Kidney (tissue), 13 donors: ENCODE measurements at regions not wholly inside any gene's neighbourhood (a gene's known extent, or its start where the extent isn't known, plus 50 kb on each side); places are given as distances from the start of the nearest gene placed in this dataset.

Source experiments
- DNase-seq, 5 donors: peaks; one replicate each; pipeline ENCODE4 v3.0.0-alpha.2; 2013 to 2020
- FAIRE-seq: peaks from 2 replicates; lab custom pipeline; 2012; peaks lifted over from hg19 to GRCh38; lab: Jason Lieb, UNC
- H3K27ac ChIP-seq, 2 donors: one replicate each; pipeline ENCODE4 v1.7.0; 2013; ENCODE audit warnings: low read depth in 2 of 2, low read length in 2 of 2, inconsistent platforms in 1 of 2
- H3K27me3 ChIP-seq: one replicate; pipeline ENCODE4 v1.7.1; 2013; ENCODE audit warnings: low read length, inconsistent platforms; ENCODE audit not compliant: control insufficient read depth, insufficient read depth
- H3K36me3 ChIP-seq, 3 donors: one replicate each; pipeline versions ENCODE4 v1.7.0 to v1.7.1; 2013; ENCODE audit warnings: low read length in 3 of 3, control low read depth in 1 of 3, inconsistent platforms in 1 of 3; ENCODE audit not compliant: insufficient read depth in 3 of 3, control insufficient read depth in 2 of 3
- H3K4me1 ChIP-seq, 3 donors: one replicate each; pipeline versions ENCODE4 v1.7.0 to v1.7.1; 2013; ENCODE audit warnings: low read length in 3 of 3, inconsistent platforms in 1 of 3, low read depth in 1 of 3; ENCODE audit not compliant: control insufficient read depth in 2 of 3, insufficient read depth in 2 of 3
- H3K4me3 ChIP-seq, 3 donors: one replicate each; pipeline versions ENCODE4 v1.7.0 to v1.8.1; 2013; ENCODE audit warnings: low read length in 3 of 3, control low read depth in 1 of 3, inconsistent platforms in 1 of 3
- H3K9ac ChIP-seq, 3 donors: one replicate each; pipeline versions ENCODE4 v1.7.0 to v1.7.1; 2013; ENCODE audit warnings: low read length in 3 of 3, control low read depth in 1 of 3, inconsistent platforms in 1 of 3
- H3K9me3 ChIP-seq, 3 donors: one replicate each; pipeline versions ENCODE4 v1.7.0 to v1.7.1; 2013; ENCODE audit warnings: low read length in 3 of 3, control low read depth in 1 of 3, inconsistent platforms in 1 of 3; ENCODE audit not compliant: control insufficient read depth in 2 of 3, insufficient read depth in 1 of 3
- intact Hi-C: fragments of 100-400 bp; cut with DNase I; formaldehyde crosslinking; loops from one replicate; pipeline ENCODE4 v1.11.1; 2022
- TF ChIP-seq, protein P1 (sequence below): IDR thresholded peaks from 3 replicates; pipeline ENCODE4 v1.5.1; 2012; ENCODE audit warnings: mild to moderate bottlenecking, moderate library complexity, borderline replicate concordance; ENCODE audit not compliant: insufficient read depth; ENCODE audit errors: extremely low read depth
- donor health status: control.
- donor health status: control.
- donor health status: control.
- donor health status: control.
- donor health status: control.
- donor health status: DM: yes; HTN: yes; CAD: no.
- donor health status: Normal renal cell carcinoma (clear cell type).

DNA sequence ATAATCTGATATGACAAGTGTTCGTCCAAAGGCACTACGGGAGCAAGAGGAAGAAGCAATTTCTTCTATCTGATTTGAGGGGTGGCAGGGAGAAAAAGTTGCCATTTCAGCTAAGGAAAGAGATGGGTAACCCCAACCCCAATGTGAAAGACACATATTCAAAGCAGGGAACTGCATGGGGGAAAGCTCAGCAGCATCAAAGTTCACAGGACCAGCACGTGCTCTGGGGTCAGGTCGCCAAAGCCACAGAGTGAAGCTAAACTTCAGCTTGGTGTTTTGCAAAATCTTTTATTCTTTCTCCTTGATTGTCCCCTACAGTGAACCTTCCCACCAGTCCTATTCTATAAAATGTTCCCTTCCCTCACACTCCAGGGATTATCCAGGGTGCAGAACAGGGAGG, 112.8 kb upstream of the PPP2R2D start:
- Histone ChIP-seq H3K4me3 (no peak overlapping the region), H3K9me3 (no peaks in the 10 kb centered on the region), H3K27ac (no peak overlapping the region), H3K4me1 (no peaks in the 10 kb centered on the region), H3K36me3 (no peaks in the 10 kb centered on the region), H3K27me3 (no peaks in the 10 kb centered on the region), H3K9ac (no peak overlapping the region)
- peak in 1 of 5 donors; percentile 16 for DNase-seq
- TF ChIP-seq, protein P1, sequence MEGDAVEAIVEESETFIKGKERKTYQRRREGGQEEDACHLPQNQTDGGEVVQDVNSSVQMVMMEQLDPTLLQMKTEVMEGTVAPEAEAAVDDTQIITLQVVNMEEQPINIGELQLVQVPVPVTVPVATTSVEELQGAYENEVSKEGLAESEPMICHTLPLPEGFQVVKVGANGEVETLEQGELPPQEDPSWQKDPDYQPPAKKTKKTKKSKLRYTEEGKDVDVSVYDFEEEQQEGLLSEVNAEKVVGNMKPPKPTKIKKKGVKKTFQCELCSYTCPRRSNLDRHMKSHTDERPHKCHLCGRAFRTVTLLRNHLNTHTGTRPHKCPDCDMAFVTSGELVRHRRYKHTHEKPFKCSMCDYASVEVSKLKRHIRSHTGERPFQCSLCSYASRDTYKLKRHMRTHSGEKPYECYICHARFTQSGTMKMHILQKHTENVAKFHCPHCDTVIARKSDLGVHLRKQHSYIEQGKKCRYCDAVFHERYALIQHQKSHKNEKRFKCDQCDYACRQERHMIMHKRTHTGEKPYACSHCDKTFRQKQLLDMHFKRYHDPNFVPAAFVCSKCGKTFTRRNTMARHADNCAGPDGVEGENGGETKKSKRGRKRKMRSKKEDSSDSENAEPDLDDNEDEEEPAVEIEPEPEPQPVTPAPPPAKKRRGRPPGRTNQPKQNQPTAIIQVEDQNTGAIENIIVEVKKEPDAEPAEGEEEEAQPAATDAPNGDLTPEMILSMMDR, result no peak
- intact Hi-C loops, result no loop called here
- no peak for FAIRE-seq

- peak in 2 of 5 donors; percentile 8 to 33 for DNase-seq
- no peak overlapping the region for H3K27ac ChIP-seq
- intact Hi-C loops, result no loop called here
- TF ChIP-seq, protein P1, result no peak
- no peaks in the 10 kb centered on the region for H3K9me3 ChIP-seq
- H3K4me3 ChIP-seq, result no peak overlapping the region
- H3K4me1 ChIP-seq, result no peaks in the 10 kb centered on the region
- no peaks in the 10 kb centered on the region for H3K36me3 ChIP-seq
- no peak overlapping the region for H3K9ac ChIP-seq
- FAIRE-seq, result no peak
- H3K27me3 ChIP-seq, result no peaks in the 10 kb centered on the region
These were observed 112.4 kb upstream of the PPP2R2D start for GRCh38 chr10:131788386-131788785.

- H3K4me1 ChIP-seq, result no peaks in the 10 kb centered on the region
- no peak overlapping the region for H3K4me3 ChIP-seq
- TF ChIP-seq, protein P1, result no peak
- FAIRE-seq (no peak), DNase-seq (peak in 2 of 5 donors; percentile 26 to 53)
- H3K27me3 ChIP-seq, result no peaks in the 10 kb centered on the region
- no peaks in the 10 kb centered on the region for H3K36me3 ChIP-seq
- H3K9ac ChIP-seq, result no peak overlapping the region
- H3K9me3 ChIP-seq, result no peaks in the 10 kb centered on the region
- intact Hi-C loops, result no loop called here
- H3K27ac ChIP-seq, result no peak overlapping the region
These were observed 111.3 kb upstream of the PPP2R2D start for GRCh38 chr10:131789516-131789915.

DNA sequence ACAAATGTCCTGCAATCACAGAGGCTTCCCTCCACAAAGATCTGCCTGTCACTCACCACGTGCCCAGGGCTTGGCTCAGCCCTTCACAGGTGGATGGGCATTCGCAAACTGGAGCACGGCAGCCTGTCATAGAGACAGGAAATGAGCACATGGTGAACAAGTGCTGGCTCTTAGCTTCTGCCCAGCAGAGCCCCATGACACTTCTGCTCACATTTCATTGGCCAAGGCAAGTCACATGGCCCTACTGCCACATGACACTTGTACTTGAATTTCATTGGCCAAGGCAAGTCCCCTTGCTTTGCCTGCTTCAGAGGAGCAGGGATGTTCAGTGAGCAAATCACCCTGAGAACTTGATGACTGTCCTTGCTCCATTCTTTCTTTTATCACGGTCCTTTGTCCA, 110.8 kb upstream of the PPP2R2D start:
- FAIRE-seq, result no peak

More for the DNA sequence above, 110.8 kb upstream of the PPP2R2D start:
- no peak overlapping the region for H3K4me3 ChIP-seq
- no peaks in the 10 kb centered on the region for H3K27me3 ChIP-seq
- TF ChIP-seq, protein P1, result no peak
- DNase-seq, result peak in 2 of 5 donors; percentile 31 to 34
- intact Hi-C loops, result no loop called here
- H3K4me1 ChIP-seq, result no peaks in the 10 kb centered on the region
- no peak overlapping the region for H3K9ac ChIP-seq
- H3K27ac ChIP-seq, result no peak overlapping the region
- no peaks in the 10 kb centered on the region for H3K9me3 ChIP-seq
- no peaks in the 10 kb centered on the region for H3K36me3 ChIP-seq
